Thyroid gland (tissue), 4 donors: ENCODE measurements at regions not wholly inside any gene's neighbourhood (a gene's known extent, or its start where the extent isn't known, plus 50 kb on each side); places are given as distances from the start of the nearest gene placed in this dataset.

ENCODE experiments used
- DNase-seq, 2 donors: peaks; one replicate each; pipeline ENCODE4 v3.0.0-alpha.2; 2019
- H3K27ac ChIP-seq, 3 donors: fragments of 200-600 bp; sonication (generic); 1 replicate in 2 of 3; 2 replicates in 1 of 3; pipeline ENCODE4 v1.5.1; 2016 to 2019; ENCODE audit warnings: mild to moderate bottlenecking in 1 of 3, moderate library complexity in 1 of 3
- H3K27me3 ChIP-seq: fragments of 200-600 bp; sonication (generic); one replicate; pipeline ENCODE4 v1.5.1; 2019
- H3K36me3 ChIP-seq, 2 donors: fragments of 200-600 bp; sonication (generic); one replicate each; pipeline ENCODE4 v1.5.1; 2016 to 2019
- H3K4me1 ChIP-seq, 2 donors: fragments of 200-600 bp; sonication (generic); one replicate each; pipeline ENCODE4 v1.5.1; 2017 to 2019
- H3K4me3 ChIP-seq, 3 donors: fragments of 200-600 bp; sonication (generic); replicated peaks in 1 of 3; 1 replicate in 2 of 3; 2 replicates in 1 of 3; pipeline ENCODE4 v1.5.1; 2016; ENCODE audit warnings: mild to moderate bottlenecking in 1 of 3
- H3K9me3 ChIP-seq: fragments of 200-600 bp; sonication (generic); one replicate; pipeline ENCODE4 v1.5.1; 2017
- POLR2A ChIP-seq, 2 donors: fragments of 450-650 bp; IDR thresholded peaks; one replicate each; pipeline ENCODE4 v1.6.1; 2017; ENCODE audit warnings: antibody characterized with exemption in 2 of 2, mild to moderate bottlenecking in 2 of 2, moderate library complexity in 1 of 2
- WGBS, 2 donors: methylation state at CpG; one replicate each; pipeline ENCODE4 v1.1.5; 2017; 5-methylcytosine and 5-hydroxymethylcytosine counted together
- intact Hi-C: fragments of 100-400 bp; cut with DNase I; formaldehyde crosslinking; loops from one replicate; pipeline ENCODE4 v1.15.1; 2023
- TF ChIP-seq, protein P1 (sequence below), 6 experiments: fragments of 200-600 bp in 3 of 6; fragments of 450-650 bp in 3 of 6; sonication (generic) in 3 of 6; IDR thresholded peaks; one replicate each; pipeline ENCODE4 v1.5.1; 2016 to 2019; ENCODE audit warnings: antibody characterized with exemption in 6 of 6, mild to moderate bottlenecking in 2 of 6, inconsistent platforms in 1 of 6, moderate library complexity in 1 of 6

DNA sequence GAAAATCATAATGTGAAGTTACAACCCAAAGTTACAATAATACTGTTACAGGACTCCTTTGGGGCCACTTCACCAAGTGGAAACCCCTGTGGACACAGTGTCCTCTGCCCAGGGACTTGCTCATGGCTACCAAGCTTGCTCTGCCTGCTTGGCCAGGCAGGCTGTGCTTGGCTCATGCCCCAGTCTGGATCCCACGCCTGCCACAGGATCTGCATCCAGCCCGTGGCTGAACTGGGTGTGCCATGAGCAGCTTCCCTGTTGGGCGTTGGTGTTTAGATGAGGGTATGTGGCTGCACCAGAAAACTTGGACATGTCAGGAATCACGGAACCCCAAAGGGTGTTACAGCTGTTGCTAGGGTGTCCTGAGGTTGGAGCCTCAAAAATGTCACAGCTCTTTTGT lies 820.9 kb downstream of the SLC6A15 start:
- H3K4me3 ChIP-seq, result no peak overlapping the region
- H3K27me3 ChIP-seq, result no peaks in the 10 kb centered on the region
- intact Hi-C loops, result no loop called here
- TF ChIP-seq POLR2A (IDR thresholded peaks at IDR 0.05), result no peak
- TF ChIP-seq, protein P1, sequence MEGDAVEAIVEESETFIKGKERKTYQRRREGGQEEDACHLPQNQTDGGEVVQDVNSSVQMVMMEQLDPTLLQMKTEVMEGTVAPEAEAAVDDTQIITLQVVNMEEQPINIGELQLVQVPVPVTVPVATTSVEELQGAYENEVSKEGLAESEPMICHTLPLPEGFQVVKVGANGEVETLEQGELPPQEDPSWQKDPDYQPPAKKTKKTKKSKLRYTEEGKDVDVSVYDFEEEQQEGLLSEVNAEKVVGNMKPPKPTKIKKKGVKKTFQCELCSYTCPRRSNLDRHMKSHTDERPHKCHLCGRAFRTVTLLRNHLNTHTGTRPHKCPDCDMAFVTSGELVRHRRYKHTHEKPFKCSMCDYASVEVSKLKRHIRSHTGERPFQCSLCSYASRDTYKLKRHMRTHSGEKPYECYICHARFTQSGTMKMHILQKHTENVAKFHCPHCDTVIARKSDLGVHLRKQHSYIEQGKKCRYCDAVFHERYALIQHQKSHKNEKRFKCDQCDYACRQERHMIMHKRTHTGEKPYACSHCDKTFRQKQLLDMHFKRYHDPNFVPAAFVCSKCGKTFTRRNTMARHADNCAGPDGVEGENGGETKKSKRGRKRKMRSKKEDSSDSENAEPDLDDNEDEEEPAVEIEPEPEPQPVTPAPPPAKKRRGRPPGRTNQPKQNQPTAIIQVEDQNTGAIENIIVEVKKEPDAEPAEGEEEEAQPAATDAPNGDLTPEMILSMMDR (IDR thresholded peaks at IDR 0.05), result no peak
- H3K36me3 ChIP-seq, result no peaks in the 10 kb centered on the region
- no peaks in the 10 kb centered on the region for H3K4me1 ChIP-seq
- H3K9me3 ChIP-seq, result no peaks in the 10 kb centered on the region
- WGBS, 2 donors, result 77 to 80% methylated on average over 3 to 4 of the region's 4 CpGs
- H3K27ac ChIP-seq, result no peak overlapping the region
- DNase-seq, result no peak

DNA sequence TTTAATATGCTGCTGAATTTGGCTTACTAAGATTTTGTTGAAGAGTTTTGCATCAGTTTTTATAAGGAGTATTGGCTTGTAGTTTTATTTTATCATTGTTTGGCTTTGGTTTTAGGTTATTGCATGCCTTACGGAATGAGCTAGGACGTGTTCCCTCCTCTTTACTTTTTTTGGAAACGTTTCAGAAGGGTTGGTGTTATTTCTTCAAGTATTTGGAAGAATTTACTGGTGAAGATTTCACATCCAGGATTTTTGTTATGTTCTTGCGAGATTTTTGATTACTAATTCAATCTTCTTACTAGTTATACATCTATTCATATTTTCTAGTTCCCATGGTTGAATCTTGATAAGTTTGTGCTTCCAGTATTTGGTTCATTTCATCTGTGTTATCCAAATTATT lies 823.2 kb downstream of the SLC6A15 start:
- Histone ChIP-seq H3K27ac (no peak overlapping the region), H3K4me3 (no peak overlapping the region), H3K36me3 (no peaks in the 10 kb centered on the region), H3K9me3 (no peaks in the 10 kb centered on the region), H3K27me3 (no peaks in the 10 kb centered on the region), H3K4me1 (no peaks in the 10 kb centered on the region)
- intact Hi-C loops, result no loop called here
- TF ChIP-seq POLR2A (IDR thresholded peaks at IDR 0.05), result no peak
- TF ChIP-seq, protein P1 (IDR thresholded peaks at IDR 0.05), result no peak
- 69 to 71% methylated on average over 4 of the region's 4 CpGs for WGBS, 2 donors
- no peak for DNase-seq

DNA sequence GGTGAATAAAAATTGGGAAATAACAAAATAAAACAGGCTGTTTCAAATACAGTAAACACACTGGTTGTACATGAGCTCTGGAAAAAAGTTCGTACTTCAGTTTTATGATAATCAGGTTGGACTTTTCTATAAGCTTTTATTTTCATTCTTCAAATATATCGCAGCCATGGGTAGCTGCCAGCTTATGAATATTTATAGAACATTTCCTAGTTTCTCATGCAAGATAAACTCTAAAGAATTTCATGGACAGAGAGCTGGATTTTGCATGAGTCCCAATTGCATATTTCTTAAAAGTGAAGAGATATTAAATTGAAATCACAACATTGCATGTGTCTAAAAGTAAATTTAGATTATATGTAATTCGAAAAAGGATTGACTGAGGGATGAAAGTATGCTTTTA lies 827.6 kb downstream of the SLC6A15 start:
- Histone ChIP-seq H3K9me3 (no peaks in the 10 kb centered on the region), H3K36me3 (no peaks in the 10 kb centered on the region), H3K4me1 (no peaks in the 10 kb centered on the region), H3K27ac (no peak overlapping the region), H3K27me3 (no peaks in the 10 kb centered on the region), H3K4me3 (no peak overlapping the region)
- intact Hi-C loops, result no loop called here
- 76 to 77% methylated on average over 3 of the region's 3 CpGs for WGBS, 2 donors
- DNase-seq, result no peak
- no peak for TF ChIP-seq POLR2A (IDR thresholded peaks at IDR 0.05)
- TF ChIP-seq, protein P1 (IDR thresholded peaks at IDR 0.05), result no peak

DNA sequence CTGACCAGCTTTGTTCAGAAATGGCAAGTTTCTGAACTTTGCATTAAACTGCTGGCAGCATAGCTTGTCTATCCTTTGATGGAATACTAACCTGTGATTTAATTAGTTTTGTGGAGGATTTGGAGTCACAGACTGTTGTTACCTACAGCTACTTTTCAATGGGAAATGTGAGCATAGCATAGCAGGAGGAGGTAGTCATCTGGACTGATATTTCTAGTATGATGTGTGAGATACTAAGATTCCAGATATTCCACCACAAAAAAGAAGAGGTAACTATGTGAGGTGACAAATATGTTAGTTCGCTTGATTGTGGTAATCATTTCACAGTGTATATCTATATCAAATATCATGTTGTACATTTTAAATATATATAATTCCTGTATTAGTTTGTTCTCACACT lies 833.0 kb downstream of the SLC6A15 start:
- H3K27me3 ChIP-seq, result no peaks in the 10 kb centered on the region

DNA sequence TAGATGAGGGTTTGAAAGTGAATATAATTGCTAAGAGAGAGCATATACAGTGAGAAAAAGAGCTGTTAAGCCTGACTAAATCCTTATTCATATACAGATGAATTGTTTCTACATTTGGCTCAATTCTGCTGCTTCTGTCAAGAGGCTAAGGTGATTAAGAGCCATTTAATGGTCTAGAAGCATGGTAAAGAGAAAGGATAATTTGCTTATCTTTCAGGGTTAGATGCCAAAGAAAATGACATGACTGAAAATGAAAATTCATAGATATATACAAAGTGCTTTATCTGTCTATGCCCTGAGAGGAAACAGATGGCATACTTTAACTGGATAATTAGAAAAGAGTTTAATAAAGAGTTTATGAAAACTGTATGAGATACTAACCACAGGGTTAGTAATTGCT lies 834.9 kb downstream of the SLC6A15 start:
- Histone ChIP-seq H3K27me3 (no peaks in the 10 kb centered on the region), H3K36me3 (no peaks in the 10 kb centered on the region), H3K4me1 (no peaks in the 10 kb centered on the region), H3K4me3 (no peak overlapping the region), H3K9me3 (no peaks in the 10 kb centered on the region), H3K27ac (no peak overlapping the region)
- DNase-seq, result no peak
- no peak for TF ChIP-seq POLR2A (IDR thresholded peaks at IDR 0.05)
- TF ChIP-seq, protein P1 (IDR thresholded peaks at IDR 0.05), result no peak
- intact Hi-C loops, result no loop called here

More for the DNA sequence above, 833.0 kb downstream of the SLC6A15 start:
- TF ChIP-seq, protein P1 (IDR thresholded peaks at IDR 0.05), result no peak
- TF ChIP-seq POLR2A (IDR thresholded peaks at IDR 0.05), result no peak
- Histone ChIP-seq H3K27ac (no peak overlapping the region), H3K9me3 (no peaks in the 10 kb centered on the region), H3K36me3 (no peaks in the 10 kb centered on the region), H3K4me1 (no peaks in the 10 kb centered on the region), H3K4me3 (no peak overlapping the region)
- WGBS, 2 donors, result 92 to 96% methylated on average over 1 of the region's 1 CpG
- intact Hi-C loops, result no loop called here
- no peak for DNase-seq
